ENCODE measurements at regions not wholly inside any gene's neighbourhood (a gene's known extent, or its start where the extent isn't known, plus 50 kb on each side); places are given as distances from the start of the nearest gene placed in this dataset.
"Not testable (repeated sequence)": the region's sequence is repeated elsewhere in the genome, so short reads cannot be mapped to it uniquely, and the experiment has no call there.

- no peak for DNase-seq (ENCODE audit: low spot score)
Observed at GRCh38 chr14:28946267-28946666, 179.7 kb downstream of the FOXG1 start.

- DNase-seq (ENCODE audit: low spot score) = no peak
Observed at GRCh38 chr14:28949503-28949902, 182.9 kb downstream of the FOXG1 start.

GRCh38 chr14:28952161-28952560, 185.6 kb downstream of the FOXG1 start:
- DNase-seq (ENCODE audit: low spot score) = no peak

- no peak for DNase-seq (ENCODE audit: low spot score)
Observed at GRCh38 chr14:28952666-28953065, 186.1 kb downstream of the FOXG1 start.

- DNase-seq (ENCODE audit: low spot score) = no peak
Observed at GRCh38 chr14:28953973-28954372, 187.4 kb downstream of the FOXG1 start.

- no peak for DNase-seq (ENCODE audit: low spot score)
Observed at GRCh38 chr14:28966416-28967233, 200.0 kb downstream of the FOXG1 start.

- no peak for DNase-seq (ENCODE audit: low spot score)
Observed at GRCh38 chr14:28975084-28975483, 208.5 kb downstream of the FOXG1 start.

GRCh38 chr14:28982228-28982627, 215.6 kb downstream of the FOXG1 start:
- no peak for DNase-seq (ENCODE audit: low spot score)

- DNase-seq (ENCODE audit: low spot score) = no peak
Observed at GRCh38 chr14:28983279-28983678, 216.7 kb downstream of the FOXG1 start.

- no peak for DNase-seq (ENCODE audit: low spot score)
Observed at GRCh38 chr14:28987516-28987915, 220.9 kb downstream of the FOXG1 start.

- DNase-seq (ENCODE audit: low spot score) = not testable (repeated sequence)
Observed at GRCh38 chr14:28997196-28997595, 230.6 kb downstream of the FOXG1 start.

- no peak for DNase-seq (ENCODE audit: low spot score)
Observed at GRCh38 chr14:28999656-29000055, 233.1 kb downstream of the FOXG1 start.

GRCh38 chr14:29005647-29006046, 239.1 kb downstream of the FOXG1 start:
- no peak for DNase-seq (ENCODE audit: low spot score)

GRCh38 chr14:29007990-29008389, 241.4 kb downstream of the FOXG1 start:
- DNase-seq (ENCODE audit: low spot score) = no peak

GRCh38 chr14:29016050-29016900, 249.7 kb downstream of the FOXG1 start:
- peak; percentile 70 for DNase-seq (ENCODE audit: low spot score)

GRCh38 chr14:29023505-29023904, 256.9 kb downstream of the FOXG1 start:
- not testable (repeated sequence) for DNase-seq (ENCODE audit: low spot score)

GRCh38 chr14:29027441-29027840, 260.9 kb downstream of the FOXG1 start:
- not testable (repeated sequence) for DNase-seq (ENCODE audit: low spot score)

GRCh38 chr14:29027941-29028705, 261.5 kb downstream of the FOXG1 start:
- DNase-seq (ENCODE audit: low spot score) = not testable (repeated sequence)

GRCh38 chr14:29028973-29029582, 262.5 kb downstream of the FOXG1 start:
- DNase-seq (ENCODE audit: low spot score) = peak; percentile 63

- no peak for DNase-seq (ENCODE audit: low spot score)
Observed at GRCh38 chr14:29030121-29030520, 263.5 kb downstream of the FOXG1 start.

GRCh38 chr14:29030970-29031369, 264.4 kb downstream of the FOXG1 start:
- no peak for DNase-seq (ENCODE audit: low spot score)

GRCh38 chr14:29035134-29035533, 268.5 kb downstream of the FOXG1 start:
- DNase-seq (ENCODE audit: low spot score) = no peak

All from ecto neural progenitor cell (in vitro differentiated cells).